ENCODE measurements at regions not wholly inside any gene's neighbourhood (a gene's known extent, or its start where the extent isn't known, plus 50 kb on each side); places are given as distances from the start of the nearest gene placed in this dataset.

GRCh38 chr13:105848494-105848893, 687.0 kb downstream of the EFNB2 start:
- Histone ChIP-seq H3K27me3 (ENCODE audit: insufficient read depth, low read depth) (no peaks in the 10 kb centered on the region), H3K79me2 (ENCODE audit: insufficient read depth, low read depth) (no peaks in the 10 kb centered on the region), H3K4me3 (IDR thresholded peaks at IDR 0.05; ENCODE audit: insufficient read depth, low read depth, low read length) (no peak overlapping the region), H4K20me1 (ENCODE audit: insufficient read depth) (no peaks in the 10 kb centered on the region), H3K9ac (no peak overlapping the region), H3K4me1 (ENCODE audit: low read depth, poor library complexity, severe bottlenecking) (no peaks in the 10 kb centered on the region), H3K27ac (no peak overlapping the region), H3K4me2 (no peak overlapping the region), H3K36me3 (ENCODE audit: insufficient read depth) (no peaks in the 10 kb centered on the region), H2AFZ (ENCODE audit: low read depth) (no peak overlapping the region)
- TF ChIP-seq CTCF (conservative IDR thresholded peaks at IDR 0.05; ENCODE audit: low read depth, low read length), result no peak

GRCh38 chr13:105847527-105848291, 687.8 kb downstream of the EFNB2 start:
- H3K79me2 ChIP-seq (ENCODE audit: insufficient read depth, low read depth), result no peaks in the 10 kb centered on the region
- no peak overlapping the region for H2AFZ ChIP-seq (ENCODE audit: low read depth)

GRCh38 chr13:105846923-105847322, 688.5 kb downstream of the EFNB2 start:
- Histone ChIP-seq H3K79me2 (ENCODE audit: insufficient read depth, low read depth) (no peaks in the 10 kb centered on the region), H3K4me1 (ENCODE audit: low read depth, poor library complexity, severe bottlenecking) (no peaks in the 10 kb centered on the region), H3K27me3 (ENCODE audit: insufficient read depth, low read depth) (no peaks in the 10 kb centered on the region), H3K36me3 (ENCODE audit: insufficient read depth) (no peaks in the 10 kb centered on the region), H4K20me1 (ENCODE audit: insufficient read depth) (no peaks in the 10 kb centered on the region), H3K4me2 (no peak overlapping the region), H3K9ac (no peak overlapping the region), H3K4me3 (IDR thresholded peaks at IDR 0.05; ENCODE audit: insufficient read depth, low read depth, low read length) (no peak overlapping the region), H3K27ac (no peak overlapping the region), H2AFZ (ENCODE audit: low read depth) (no peak overlapping the region)
- no peak for TF ChIP-seq CTCF (conservative IDR thresholded peaks at IDR 0.05; ENCODE audit: low read depth, low read length)

More at GRCh38 chr13:105847527-105848291, 687.8 kb downstream of the EFNB2 start:
- H3K4me3 ChIP-seq (IDR thresholded peaks at IDR 0.05; ENCODE audit: insufficient read depth, low read depth, low read length), result no peak overlapping the region
- H3K9ac ChIP-seq, result no peak overlapping the region
- H3K4me1 ChIP-seq (ENCODE audit: low read depth, poor library complexity, severe bottlenecking), result no peaks in the 10 kb centered on the region
- no peaks in the 10 kb centered on the region for H3K36me3 ChIP-seq (ENCODE audit: insufficient read depth)
- no peak overlapping the region for H3K27ac ChIP-seq
- H3K4me2 ChIP-seq, result no peak overlapping the region
- no peak for TF ChIP-seq CTCF (conservative IDR thresholded peaks at IDR 0.05; ENCODE audit: low read depth, low read length)
- H3K27me3 ChIP-seq (ENCODE audit: insufficient read depth, low read depth), result no peaks in the 10 kb centered on the region
- H4K20me1 ChIP-seq (ENCODE audit: insufficient read depth), result no peaks in the 10 kb centered on the region

- Histone ChIP-seq H3K36me3 (ENCODE audit: insufficient read depth) (no peaks in the 10 kb centered on the region), H3K9ac (no peak overlapping the region), H3K4me2 (no peak overlapping the region), H2AFZ (ENCODE audit: low read depth) (no peak overlapping the region), H4K20me1 (ENCODE audit: insufficient read depth) (no peaks in the 10 kb centered on the region), H3K27ac (no peak overlapping the region), H3K79me2 (ENCODE audit: insufficient read depth, low read depth) (no peaks in the 10 kb centered on the region), H3K27me3 (ENCODE audit: insufficient read depth, low read depth) (no peaks in the 10 kb centered on the region), H3K4me1 (ENCODE audit: low read depth, poor library complexity, severe bottlenecking) (no peaks in the 10 kb centered on the region), H3K4me3 (IDR thresholded peaks at IDR 0.05; ENCODE audit: insufficient read depth, low read depth, low read length) (no peak overlapping the region)
- no peak for TF ChIP-seq CTCF (conservative IDR thresholded peaks at IDR 0.05; ENCODE audit: low read depth, low read length)
Observed at GRCh38 chr13:105841286-105841685, 694.2 kb downstream of the EFNB2 start.

All from KMS-11 (cell line).